ENCODE measurements at regions not wholly inside any gene's neighbourhood (a gene's known extent, or its start where the extent isn't known, plus 50 kb on each side); places are given as distances from the start of the nearest gene placed in this dataset.

GRCh38 chr14:53606203-53606602 lies 350.4 kb downstream of the BMP4 start:
- DNase-seq = no peak

GRCh38 chr14:53605562-53605961 lies 351.1 kb downstream of the BMP4 start:
- DNase-seq = no peak

- no peak for DNase-seq
Measured at GRCh38 chr14:53603994-53604393, 352.6 kb downstream of the BMP4 start.

GRCh38 chr14:53601409-53601808 lies 355.2 kb downstream of the BMP4 start:
- no peak for DNase-seq

- DNase-seq = no peak
Measured at GRCh38 chr14:53599221-53599945, 357.2 kb downstream of the BMP4 start.

- DNase-seq = no peak
Measured at GRCh38 chr14:53596853-53597525, 359.6 kb downstream of the BMP4 start.

- DNase-seq = no peak
Measured at GRCh38 chr14:53591816-53592215, 364.8 kb downstream of the BMP4 start.

- no peak for DNase-seq
Measured at GRCh38 chr14:53581504-53581903, 375.1 kb downstream of the BMP4 start.

GRCh38 chr14:53571641-53572328 lies 384.8 kb downstream of the BMP4 start:
- DNase-seq = no peak

- DNase-seq = no peak
Measured at GRCh38 chr14:53570411-53571387, 385.9 kb downstream of the BMP4 start.

GRCh38 chr14:53569446-53569845 lies 387.2 kb downstream of the BMP4 start:
- DNase-seq = no peak

- DNase-seq = no peak
Measured at GRCh38 chr14:53567236-53567780, 389.3 kb downstream of the BMP4 start.

- DNase-seq = no peak
Measured at GRCh38 chr14:53564870-53565269, 391.8 kb downstream of the BMP4 start.

- no peak for DNase-seq
Measured at GRCh38 chr14:53563628-53564027, 393.0 kb downstream of the BMP4 start.

GRCh38 chr14:53553221-53553620 lies 400.1 kb upstream of the DDHD1 start:
- DNase-seq = no peak

- no peak for DNase-seq
Measured at GRCh38 chr14:53551862-53552261, 398.7 kb upstream of the DDHD1 start.

GRCh38 chr14:53550776-53551175 lies 397.7 kb upstream of the DDHD1 start:
- DNase-seq = no peak

GRCh38 chr14:53549956-53550355 lies 396.8 kb upstream of the DDHD1 start:
- no peak for DNase-seq

- DNase-seq = no peak
Measured at GRCh38 chr14:53547593-53547992, 394.5 kb upstream of the DDHD1 start.

- no peak for DNase-seq
Measured at GRCh38 chr14:53545217-53545616, 392.1 kb upstream of the DDHD1 start.

- no peak for DNase-seq
Measured at GRCh38 chr14:53542732-53543131, 389.6 kb upstream of the DDHD1 start.

- DNase-seq = no peak
Measured at GRCh38 chr14:53541411-53541810, 388.3 kb upstream of the DDHD1 start.

Data from activated naive CD4-positive, alpha-beta T cell treated with anti-CD3 and anti-CD28 coated beads, Interleukin-2, amount 50 U/mL, for 16 hours (primary cell).